GM23338 (cell line): ENCODE measurements at regions not wholly inside any gene's neighbourhood (a gene's known extent, or its start where the extent isn't known, plus 50 kb on each side); places are given as distances from the start of the nearest gene placed in this dataset.

Experiments
- ATAC-seq: fragments of 200-7000 bp; cut with Tn5 transposase; 3 replicates; pipeline ENCODE4 v1.9.1; 2020
- DNase-seq: peaks from one replicate; pipeline ENCODE4 v3.0.0-alpha.2; 2015; ENCODE audit warnings: low spot score
- H2AFZ ChIP-seq: fragments of 200-600 bp; sonication (generic); 2 replicates; pipeline ENCODE4 v1.8.0; 2016; ENCODE audit warnings: antibody characterized with exemption, mild to moderate bottlenecking, moderate library complexity
- H3F3A ChIP-seq: fragments of 200-600 bp; sonication (generic); replicated peaks from 2 replicates; pipeline ENCODE4 v1.8.0; 2017; ENCODE audit warnings: antibody characterized with exemption, mixed run types, low read depth
- H3K27ac ChIP-seq: fragments of 200-600 bp; sonication (generic); 2 replicates; pipeline ENCODE4 v1.6.1; 2016; ENCODE audit warnings: low read depth
- H3K27me3 ChIP-seq: fragments of 200-600 bp; sonication (generic); 2 replicates; pipeline ENCODE4 v1.8.0; 2016; ENCODE audit warnings: mild to moderate bottlenecking, mixed run types, moderate library complexity; ENCODE audit not compliant: insufficient read depth
- H3K36me3 ChIP-seq: fragments of 200-600 bp; sonication (generic); 2 replicates; pipeline ENCODE4 v1.8.0; 2016; ENCODE audit warnings: mild to moderate bottlenecking; ENCODE audit not compliant: insufficient read depth
- H3K4me1 ChIP-seq: fragments of 200-600 bp; sonication (generic); 2 replicates; pipeline ENCODE4 v1.8.0; 2016; ENCODE audit warnings: mild to moderate bottlenecking, moderate library complexity; ENCODE audit not compliant: insufficient read depth
- H3K4me2 ChIP-seq: fragments of 200-600 bp; sonication (generic); 2 replicates; pipeline ENCODE4 v1.7.1; 2017; ENCODE audit warnings: mixed run types
- H3K4me3 ChIP-seq: fragments of 200-600 bp; sonication (generic); 2 replicates; pipeline ENCODE4 v1.6.1; 2016; ENCODE audit warnings: mixed run types
- H3K79me2 ChIP-seq: fragments of 200-600 bp; sonication (generic); replicated peaks from 2 replicates; pipeline ENCODE4 v1.8.0; 2017; ENCODE audit warnings: mild to moderate bottlenecking; ENCODE audit not compliant: insufficient read depth
- H3K9me2 ChIP-seq: fragments of 200-600 bp; sonication (generic); 2 replicates; pipeline ENCODE4 v1.8.0; 2017; ENCODE audit not compliant: insufficient read depth
- H4K20me1 ChIP-seq: fragments of 200-600 bp; sonication (generic); replicated peaks from 2 replicates; pipeline ENCODE4 v1.8.0; 2017; ENCODE audit warnings: mild to moderate bottlenecking; ENCODE audit not compliant: insufficient read depth
- H3K27ac Mint-ChIP-seq: 2 replicates; pipeline ENCODE4 v1.8.0; 2020; ENCODE audit warnings: inconsistent platforms, mild to moderate bottlenecking, moderate library complexity, mixed read lengths
- H3K27me3 Mint-ChIP-seq: 3 replicates; pipeline ENCODE4 v1.8.0; 2022; ENCODE audit warnings: low read depth, mild to moderate bottlenecking, moderate library complexity, mixed read lengths, inconsistent platforms; ENCODE audit not compliant: insufficient read depth, poor library complexity
- H3K36me3 Mint-ChIP-seq: 3 replicates; pipeline ENCODE4 v1.8.0; 2021; ENCODE audit warnings: low read depth, mild to moderate bottlenecking, inconsistent platforms, moderate library complexity, mixed read lengths
- H3K4me1 Mint-ChIP-seq: 3 replicates; pipeline ENCODE4 v1.8.0; 2020; ENCODE audit warnings: mild to moderate bottlenecking, inconsistent platforms, mixed read lengths
- H3K4me3 Mint-ChIP-seq: 3 replicates; pipeline ENCODE4 v1.8.0; 2021; ENCODE audit warnings: moderate library complexity, mild to moderate bottlenecking, inconsistent platforms, mixed read lengths
- H3K9me3 Mint-ChIP-seq: 3 replicates; pipeline ENCODE4 v1.8.0; 2020; ENCODE audit warnings: moderate library complexity, mild to moderate bottlenecking, inconsistent platforms, mixed read lengths
- CREB1 ChIP-seq: fragments of 250-450 bp; sonication (Bioruptor Pico); IDR thresholded peaks from 2 replicates; pipeline ENCODE4 v1.5.0; 2020; ENCODE audit warnings: low read depth, mild to moderate bottlenecking, moderate library complexity
- CTCF ChIP-seq, 2 experiments: fragments of 200-600 bp in 1 of 2; sonication (generic) in 1 of 2; conservative IDR thresholded peaks; 2 replicates each; pipeline versions ENCODE4 v1.5.1 to v1.6.1; 2016 to 2017; ENCODE audit warnings: antibody characterized with exemption in 2 of 2, low read depth in 2 of 2, mild to moderate bottlenecking in 2 of 2, moderate library complexity in 1 of 2
- ETS1 ChIP-seq: IDR thresholded peaks from 2 replicates; pipeline ENCODE4 v1.6.1; 2016; ENCODE audit warnings: antibody characterized with exemption
- EZH2 ChIP-seq: fragments of 200-600 bp; sonication (generic); IDR thresholded peaks from one replicate; pipeline ENCODE4 v1.8.0; 2017; ENCODE audit warnings: antibody characterized with exemption, mild to moderate bottlenecking, low read depth; ENCODE audit not compliant: unreplicated experiment
- EZH2phosphoT487 ChIP-seq: fragments of 200-600 bp; sonication (generic); IDR thresholded peaks from one replicate; pipeline ENCODE4 v1.8.1; 2018; ENCODE audit warnings: antibody characterized with exemption; ENCODE audit not compliant: unreplicated experiment
- NANOG ChIP-seq: IDR thresholded peaks from 2 replicates; pipeline ENCODE4 v1.6.1; 2016; ENCODE audit warnings: antibody characterized with exemption, borderline replicate concordance
- POLR2AphosphoS5 ChIP-seq: IDR thresholded peaks from 2 replicates; pipeline ENCODE4 v1.6.1; 2016; ENCODE audit warnings: antibody characterized with exemption, low read depth
- STAT1 ChIP-seq: IDR thresholded peaks from one replicate; pipeline ENCODE4 v1.6.1; 2016; ENCODE audit warnings: antibody characterized with exemption; ENCODE audit not compliant: unreplicated experiment
- ZNF114 ChIP-seq: fragments of 250-450 bp; sonication (Bioruptor Pico); IDR thresholded peaks from 2 replicates; pipeline ENCODE4 v1.5.0; 2020; ENCODE audit warnings: mild to moderate bottlenecking, moderate library complexity
- ZNF462 ChIP-seq: fragments of 250-450 bp; sonication (Bioruptor Pico); IDR thresholded peaks from 2 replicates; pipeline ENCODE4 v1.5.0; 2020; ENCODE audit warnings: mild to moderate bottlenecking, moderate library complexity

- 0 out of 3 replicates have a peak, but pooled peaks cover 2% of the 10 kb centered on the region for H3K4me1 Mint-ChIP-seq
- H3K9me2 ChIP-seq: 0 out of 2 replicates have a peak, but pooled peaks cover 7% of the 10 kb centered on the region
These were observed 325.6 kb upstream of the RASGRP1 start for GRCh38 chr15:38890194-38890593.

More at GRCh38 chr15:38890194-38890593, 325.6 kb upstream of the RASGRP1 start:
- no peak for DNase-seq
- Histone ChIP-seq H3K4me1 (no peaks in the 10 kb centered on the region), H3K36me3 (no peaks in the 10 kb centered on the region), H3K79me2 (no peaks in the 10 kb centered on the region), H3F3A (no peaks in the 10 kb centered on the region), H3K4me2 (no peak overlapping the region), H2AFZ (no peak overlapping the region), H4K20me1 (no peaks in the 10 kb centered on the region), H3K27ac (no peak overlapping the region), H3K4me3 (no peak overlapping the region), H3K27me3 (no peaks in the 10 kb centered on the region)
- TF ChIP-seq CTCF (conservative IDR thresholded peaks at IDR 0.05; ENCODE audit: low read depth in 2 of 2) (no peak), ETS1 (no peak), ZNF462 (no peak), NANOG (no peak), ZNF114 (no peak), EZH2phosphoT487 (no peak), EZH2 (no peak), POLR2AphosphoS5 (no peak), CREB1 (CRISPR knock-in tag) (no peak), STAT1 (no peak)
- H3K27ac Mint-ChIP-seq: no peak overlapping the region
- no peaks in the 10 kb centered on the region for H3K27me3 Mint-ChIP-seq
- H3K4me3 Mint-ChIP-seq: no peak overlapping the region
- ATAC-seq: no peak
- no peaks in the 10 kb centered on the region for H3K36me3 Mint-ChIP-seq
- H3K9me3 Mint-ChIP-seq: peaks cover 3% of the 10 kb centered on the region; the same call in 2 of the 3 replicates
